ENCODE measurements at regions not wholly inside any gene's neighbourhood (a gene's known extent, or its start where the extent isn't known, plus 50 kb on each side); places are given as distances from the start of the nearest gene placed in this dataset.
"Not testable (repeated sequence)": the region's sequence is repeated elsewhere in the genome, so short reads cannot be mapped to it uniquely, and the experiment has no call there.

DNA sequence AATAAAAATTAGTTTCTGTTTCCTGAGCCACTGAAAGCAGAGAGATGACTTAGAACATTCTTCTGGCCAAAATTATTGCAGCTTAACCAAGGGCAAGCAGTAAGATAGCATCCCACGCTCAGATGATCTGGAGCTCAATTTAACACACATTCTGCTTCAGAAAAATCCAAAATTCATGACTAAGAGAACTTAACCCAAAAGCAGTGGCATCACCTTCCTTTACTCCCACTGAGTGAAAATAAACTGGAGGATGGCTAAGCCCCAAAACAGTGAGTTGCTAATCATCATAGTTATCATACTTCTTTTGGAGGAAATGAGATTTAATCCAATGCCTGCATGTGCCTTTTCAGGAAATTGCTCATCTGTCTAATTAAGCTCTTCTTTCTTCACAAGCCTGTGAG lies 195.4 kb downstream of the DUSP6 start:
- no peak overlapping the region for H3K4me3 ChIP-seq (ENCODE audit: low read depth, low read length)
- peak; percentile 51 for DNase-seq (ENCODE audit: low read depth)
- TF ChIP-seq, protein P1, sequence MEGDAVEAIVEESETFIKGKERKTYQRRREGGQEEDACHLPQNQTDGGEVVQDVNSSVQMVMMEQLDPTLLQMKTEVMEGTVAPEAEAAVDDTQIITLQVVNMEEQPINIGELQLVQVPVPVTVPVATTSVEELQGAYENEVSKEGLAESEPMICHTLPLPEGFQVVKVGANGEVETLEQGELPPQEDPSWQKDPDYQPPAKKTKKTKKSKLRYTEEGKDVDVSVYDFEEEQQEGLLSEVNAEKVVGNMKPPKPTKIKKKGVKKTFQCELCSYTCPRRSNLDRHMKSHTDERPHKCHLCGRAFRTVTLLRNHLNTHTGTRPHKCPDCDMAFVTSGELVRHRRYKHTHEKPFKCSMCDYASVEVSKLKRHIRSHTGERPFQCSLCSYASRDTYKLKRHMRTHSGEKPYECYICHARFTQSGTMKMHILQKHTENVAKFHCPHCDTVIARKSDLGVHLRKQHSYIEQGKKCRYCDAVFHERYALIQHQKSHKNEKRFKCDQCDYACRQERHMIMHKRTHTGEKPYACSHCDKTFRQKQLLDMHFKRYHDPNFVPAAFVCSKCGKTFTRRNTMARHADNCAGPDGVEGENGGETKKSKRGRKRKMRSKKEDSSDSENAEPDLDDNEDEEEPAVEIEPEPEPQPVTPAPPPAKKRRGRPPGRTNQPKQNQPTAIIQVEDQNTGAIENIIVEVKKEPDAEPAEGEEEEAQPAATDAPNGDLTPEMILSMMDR (conservative IDR thresholded peaks at IDR 0.05; ENCODE audit: low read depth, low read length) = no peak

DNA sequence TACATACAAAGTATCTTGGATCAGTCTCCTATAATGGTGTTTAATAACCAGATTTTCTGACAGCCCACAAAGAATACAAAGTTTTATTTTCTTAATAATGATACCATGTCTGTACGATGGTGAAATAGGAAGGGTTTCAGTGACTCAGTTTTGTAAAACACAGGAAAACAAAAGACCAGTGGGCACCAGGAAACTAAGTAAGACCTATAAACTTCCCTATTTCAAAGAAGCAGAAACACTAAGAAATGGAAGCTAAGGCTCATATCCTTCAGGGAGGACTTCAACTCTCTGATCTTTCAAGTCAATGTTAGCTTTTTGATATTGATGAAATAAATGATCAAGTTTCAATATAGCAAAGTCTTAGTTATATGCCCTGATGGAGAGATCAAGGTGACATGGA lies 196.0 kb downstream of the DUSP6 start:
- no peak for DNase-seq (ENCODE audit: low read depth)
- no peak overlapping the region for H3K4me3 ChIP-seq (ENCODE audit: low read depth, low read length)

DNA sequence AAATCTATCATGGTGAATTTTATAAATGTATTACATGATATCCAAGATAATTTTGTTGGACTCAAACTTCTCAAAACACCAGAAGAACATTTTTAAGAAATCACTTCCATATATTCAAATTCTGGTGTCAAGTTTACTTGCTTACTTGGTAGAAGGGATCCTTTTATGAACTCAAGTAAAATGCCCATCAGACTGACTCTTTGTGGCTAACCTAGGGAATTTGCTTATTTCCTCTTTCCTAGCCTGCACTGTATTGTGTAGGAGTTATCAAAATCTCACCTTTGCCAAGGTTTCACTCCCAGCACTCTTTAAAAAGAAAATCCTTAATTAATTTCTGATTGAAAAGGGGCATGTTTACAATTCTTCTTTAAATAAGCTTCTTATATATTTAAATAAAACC lies 196.5 kb downstream of the DUSP6 start:
- TF ChIP-seq, protein P1 (conservative IDR thresholded peaks at IDR 0.05; ENCODE audit: low read depth, low read length) = no peak
- H3K4me3 ChIP-seq (ENCODE audit: low read depth, low read length) = no peak overlapping the region
- no peak for DNase-seq (ENCODE audit: low read depth)

More for the DNA sequence above, 196.0 kb downstream of the DUSP6 start:
- TF ChIP-seq, protein P1 (conservative IDR thresholded peaks at IDR 0.05; ENCODE audit: low read depth, low read length) = no peak

DNA sequence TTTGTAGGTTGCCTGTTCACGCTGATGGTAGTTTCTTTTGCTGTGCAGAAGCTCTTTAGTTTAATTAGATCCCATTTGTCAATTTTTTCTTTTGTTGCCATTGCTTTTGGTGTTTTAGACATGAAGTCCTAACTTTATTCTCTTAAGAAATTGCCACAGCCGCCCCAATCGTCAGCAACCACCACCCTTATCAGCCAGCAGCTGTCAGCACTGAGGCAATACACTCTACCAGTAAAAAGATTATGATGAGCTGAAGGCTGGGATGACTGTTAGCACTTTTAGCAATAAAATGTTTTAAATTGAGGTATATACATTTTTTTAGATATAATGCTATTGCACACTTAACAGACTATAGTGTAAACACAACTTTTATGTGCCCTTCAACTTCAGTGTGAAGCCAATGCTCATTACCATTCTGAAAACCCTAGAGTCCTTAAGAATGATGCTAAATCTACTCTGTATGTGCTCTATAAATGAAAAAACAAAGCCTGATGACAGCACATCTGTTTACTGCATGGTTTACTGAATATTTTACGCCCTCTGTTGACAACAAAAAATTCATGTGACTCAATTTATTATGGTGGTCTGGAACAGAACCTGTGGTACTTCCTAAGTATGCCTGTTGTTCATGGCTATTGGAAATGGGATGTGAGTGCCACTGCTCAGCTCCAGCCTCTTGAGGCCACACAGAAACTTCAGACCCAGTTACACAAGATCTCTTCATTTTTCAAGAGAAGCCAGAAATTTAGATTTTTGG lies 197.4 kb downstream of the DUSP6 start:
- peak; percentile 64 for DNase-seq (ENCODE audit: low read depth)
- TF ChIP-seq, protein P1 (conservative IDR thresholded peaks at IDR 0.05; ENCODE audit: low read depth, low read length) = peak; percentile 61
- H3K4me3 ChIP-seq (ENCODE audit: low read depth, low read length) = no peak overlapping the region

DNA sequence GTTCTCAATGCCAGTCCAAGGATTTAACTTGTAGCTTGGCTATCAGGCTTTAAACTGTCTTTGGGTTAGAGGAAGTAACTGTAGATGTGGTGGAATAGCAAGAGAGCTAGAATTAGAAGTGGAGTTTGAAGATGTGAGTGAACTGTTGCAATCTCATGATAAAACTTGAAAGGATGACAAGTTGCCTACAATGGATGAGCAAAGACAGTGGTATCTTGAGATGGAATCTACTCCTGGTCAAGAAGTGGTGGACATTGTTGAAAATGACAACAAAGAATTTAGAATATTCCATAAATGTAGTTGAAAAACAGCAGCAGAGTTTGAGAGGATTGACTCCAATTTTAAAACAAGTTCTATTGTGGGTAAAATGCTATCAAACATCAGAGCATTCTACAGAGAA lies 199.0 kb downstream of the DUSP6 start:
- no peak for DNase-seq (ENCODE audit: low read depth)
- H3K4me3 ChIP-seq (ENCODE audit: low read depth, low read length) = no peak overlapping the region
- TF ChIP-seq, protein P1 (conservative IDR thresholded peaks at IDR 0.05; ENCODE audit: low read depth, low read length) = no peak

DNA sequence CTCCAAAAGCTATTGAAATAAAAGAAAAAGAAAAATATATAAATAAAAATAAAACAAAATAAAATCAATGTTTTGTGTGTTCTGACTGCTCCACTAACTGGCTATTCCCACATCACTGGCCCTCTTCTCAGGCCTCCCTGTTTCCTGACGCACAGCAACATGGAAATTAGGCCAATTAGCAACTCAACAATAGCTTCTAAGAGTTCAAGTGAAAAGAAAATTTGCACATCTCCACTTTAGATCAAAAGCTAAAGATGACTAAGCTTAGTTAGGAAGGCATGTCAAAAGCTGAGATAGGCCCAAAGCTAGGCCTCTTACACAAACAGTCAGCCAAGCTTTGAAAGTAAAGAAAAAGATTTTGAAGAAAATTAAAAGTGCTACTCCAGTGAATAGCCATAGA lies 200.8 kb downstream of the DUSP6 start:
- TF ChIP-seq, protein P1 (conservative IDR thresholded peaks at IDR 0.05; ENCODE audit: low read depth, low read length) = no peak
- H3K4me3 ChIP-seq (ENCODE audit: low read depth, low read length) = no peak overlapping the region
- DNase-seq (ENCODE audit: low read depth) = no peak

DNA sequence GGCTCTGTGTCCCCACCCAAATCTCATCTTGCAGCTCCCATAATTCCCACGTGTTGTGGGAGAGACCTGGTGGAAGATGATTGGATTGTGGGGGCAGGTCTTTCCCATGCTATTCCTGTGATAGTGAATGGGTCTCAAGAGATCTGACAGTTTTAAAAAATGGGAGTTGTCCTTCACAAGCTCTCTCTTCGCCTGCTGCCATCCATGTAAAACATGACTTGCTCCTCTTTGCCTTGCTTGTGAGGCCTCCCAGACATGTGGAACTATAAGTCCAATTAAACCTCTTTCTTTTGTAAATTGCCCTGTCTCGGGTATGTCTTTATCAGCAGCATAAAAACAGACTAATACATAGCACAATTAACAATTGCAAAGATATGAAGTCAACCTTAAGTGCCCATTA lies 201.5 kb downstream of the DUSP6 start:
- H3K4me3 ChIP-seq (ENCODE audit: low read depth, low read length); DNase-seq (ENCODE audit: low read depth): not testable (repeated sequence)
